HT1080 (cell line): ENCODE measurements at regions not wholly inside any gene's neighbourhood (a gene's known extent, or its start where the extent isn't known, plus 50 kb on each side); places are given as distances from the start of the nearest gene placed in this dataset.

ENCODE experiments used
- DNase-seq: peaks from one replicate; pipeline ENCODE4 v3.0.0-alpha.2; 2015; ENCODE audit warnings: low read depth

DNA sequence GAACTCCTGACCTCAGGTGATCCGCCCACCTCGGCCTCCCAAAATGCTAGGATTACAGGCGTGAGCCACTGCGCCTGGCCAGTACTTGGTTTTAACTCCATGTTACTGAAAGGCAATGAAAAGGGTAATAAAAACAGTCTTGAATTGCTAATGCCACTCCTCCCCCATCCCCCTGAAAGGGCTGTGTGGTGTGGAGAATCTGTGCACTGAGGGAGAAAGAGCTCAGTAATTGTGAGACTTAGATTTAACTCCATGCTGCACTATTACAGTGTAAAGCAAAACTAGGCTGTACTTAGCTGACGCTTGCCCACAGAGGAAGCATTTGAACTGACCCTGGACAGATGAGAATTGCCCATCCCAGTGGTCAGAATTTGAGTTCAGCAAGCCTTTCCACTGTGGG is 1662.4 kb upstream of the ACO1 start:
- DNase-seq, result no peak

DNA sequence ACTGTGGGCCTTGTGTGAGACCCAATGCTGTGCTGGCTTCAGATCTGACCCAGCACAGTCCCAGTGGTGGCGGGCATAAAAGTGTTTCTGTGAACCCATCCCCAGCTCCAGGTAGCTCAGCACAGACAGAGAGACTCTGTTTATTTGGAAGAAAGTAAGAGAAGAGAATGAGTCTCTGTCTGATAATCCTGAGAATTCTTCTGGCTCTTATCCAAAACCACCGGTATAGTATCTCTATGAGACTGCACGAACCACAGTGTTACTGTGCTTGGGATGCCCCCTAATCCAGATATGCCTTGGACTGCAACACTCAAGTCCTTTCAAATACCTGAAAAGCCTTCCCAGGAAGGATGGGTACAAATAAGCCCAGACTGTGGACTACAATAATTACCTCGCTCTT is 1660.8 kb upstream of the ACO1 start:
- peak; percentile 43 for DNase-seq

DNA sequence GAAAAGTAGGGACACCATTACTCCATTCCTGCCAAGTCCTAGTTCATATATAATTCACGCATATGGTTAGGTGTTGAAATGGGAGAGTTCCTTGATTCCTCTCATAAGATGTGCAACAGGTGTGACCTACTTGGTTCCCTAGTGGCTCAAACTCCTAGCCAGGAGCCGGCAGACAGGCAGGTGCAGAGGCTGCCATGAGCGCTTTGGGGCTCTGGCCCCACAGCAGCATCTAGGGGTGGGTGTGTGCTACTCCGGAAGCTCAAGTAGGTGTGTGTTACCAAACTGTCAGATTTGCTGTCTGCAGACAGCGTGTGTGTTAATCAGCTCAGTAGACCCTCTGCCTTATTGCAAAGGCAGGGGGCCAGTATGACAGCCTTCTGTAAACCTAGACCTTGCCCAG is 1652.4 kb upstream of the ACO1 start:
- no peak for DNase-seq

DNA sequence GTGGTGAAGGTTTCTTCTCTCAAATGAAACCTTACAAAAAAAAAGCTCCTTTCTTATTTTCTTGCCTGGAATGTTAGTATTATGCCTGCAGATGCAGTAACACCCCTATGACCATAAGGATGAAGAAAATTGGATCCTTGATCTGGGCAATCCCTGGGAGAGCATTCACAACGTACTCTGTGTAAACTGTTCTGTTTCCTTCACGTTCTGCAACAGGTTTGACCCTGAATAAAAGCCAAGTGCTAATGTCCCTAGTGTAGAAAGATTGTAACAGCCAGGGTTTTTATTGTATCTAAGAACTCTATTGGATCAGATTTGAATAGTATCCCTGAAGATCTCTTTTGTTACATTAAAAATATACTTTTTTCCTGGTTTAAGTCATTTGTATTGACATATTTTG is 1639.6 kb upstream of the ACO1 start:
- no peak for DNase-seq

DNA sequence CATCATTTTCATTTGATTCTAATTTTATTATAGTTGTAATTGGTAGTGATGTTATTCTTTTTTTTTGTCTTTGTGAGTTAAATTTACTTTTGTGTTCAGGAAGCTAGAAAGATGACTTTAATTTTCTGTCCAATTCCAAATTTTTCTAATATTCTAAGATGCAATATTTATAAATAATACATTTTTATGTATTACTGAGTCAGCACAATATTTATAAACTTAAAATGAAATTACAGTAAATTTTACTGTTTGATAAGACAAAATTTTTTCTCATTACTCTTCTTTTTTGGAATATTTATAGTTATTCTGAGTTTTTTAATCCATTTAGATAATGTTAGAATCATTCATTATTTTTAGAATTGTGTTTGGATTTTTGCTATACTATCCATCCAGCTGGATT is 1637.9 kb upstream of the ACO1 start:
- no peak for DNase-seq

DNA sequence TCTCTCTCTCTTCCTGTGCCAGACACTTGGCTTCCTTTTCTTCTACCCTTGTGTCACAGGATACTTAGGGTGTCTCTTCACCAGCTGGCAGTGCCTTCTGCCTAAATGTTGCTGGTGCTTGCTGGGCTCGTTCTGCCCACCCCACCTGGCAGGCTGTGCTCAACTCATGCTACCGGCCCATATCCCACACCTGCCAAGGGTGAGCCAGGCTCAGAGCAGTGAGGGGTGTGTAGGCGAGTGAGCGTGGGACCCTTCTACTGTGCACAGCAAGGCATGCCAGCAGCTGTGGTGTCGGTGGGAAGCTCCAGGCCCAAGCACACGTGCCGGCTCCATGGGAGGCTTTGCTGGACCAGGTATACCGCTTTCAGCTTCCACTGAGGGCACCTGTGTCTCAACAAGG is 1626.7 kb upstream of the ACO1 start:
- no peak for DNase-seq

DNA sequence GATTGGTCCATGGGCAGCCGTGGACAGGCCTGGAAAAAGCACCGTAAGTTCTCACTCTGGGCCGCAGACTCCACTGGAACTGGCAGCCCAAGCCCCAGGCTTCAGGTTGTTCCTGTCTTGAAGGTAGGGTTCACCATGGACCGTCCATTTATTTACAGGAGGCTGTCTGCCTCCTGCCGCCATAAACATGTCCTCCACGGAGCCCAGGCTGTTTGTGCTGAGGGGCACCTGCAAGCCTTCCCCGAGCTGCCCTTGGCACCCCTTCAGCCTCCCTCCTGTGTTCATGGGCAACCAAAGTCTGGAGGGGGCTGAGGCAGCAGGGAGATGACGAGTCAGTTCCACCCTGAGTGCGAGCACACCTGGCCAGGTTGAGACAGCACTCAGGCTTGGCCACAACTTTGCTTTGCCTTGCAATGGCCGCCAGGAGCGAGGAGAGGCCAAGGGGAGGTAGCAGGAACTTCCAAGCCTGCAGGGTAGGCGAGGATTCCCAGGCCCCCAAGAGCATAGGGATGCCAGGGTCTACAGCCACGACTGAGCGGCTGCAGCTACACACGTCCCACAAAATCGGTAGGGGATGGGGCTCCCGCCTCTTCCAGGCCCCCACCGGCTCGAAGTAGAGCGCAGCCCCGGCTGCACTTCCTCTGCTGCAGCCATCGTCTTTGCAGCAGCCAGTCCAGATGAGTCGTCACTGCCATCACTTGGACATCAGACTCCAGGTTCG is 1625.6 kb upstream of the ACO1 start:
- no peak for DNase-seq

DNA sequence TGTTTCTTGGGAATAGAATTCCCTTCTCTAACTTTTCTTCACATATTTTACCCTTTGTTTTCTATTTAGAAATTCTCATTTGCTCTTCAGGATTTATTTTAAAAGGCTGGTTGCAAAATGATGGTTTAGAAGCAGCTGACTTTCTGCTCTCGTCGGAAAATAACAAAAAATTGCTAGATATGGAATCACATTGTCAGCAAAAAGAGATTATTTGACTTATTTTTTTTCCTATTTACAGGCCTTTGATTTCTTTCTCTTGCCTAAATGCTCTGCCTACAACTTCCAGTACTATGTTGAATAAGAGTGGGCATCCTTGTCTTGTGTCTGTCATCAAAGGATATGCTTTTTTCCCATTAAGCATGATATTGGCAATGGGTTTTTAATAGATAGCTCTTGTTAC is 1619.1 kb upstream of the ACO1 start:
- no peak for DNase-seq

DNA sequence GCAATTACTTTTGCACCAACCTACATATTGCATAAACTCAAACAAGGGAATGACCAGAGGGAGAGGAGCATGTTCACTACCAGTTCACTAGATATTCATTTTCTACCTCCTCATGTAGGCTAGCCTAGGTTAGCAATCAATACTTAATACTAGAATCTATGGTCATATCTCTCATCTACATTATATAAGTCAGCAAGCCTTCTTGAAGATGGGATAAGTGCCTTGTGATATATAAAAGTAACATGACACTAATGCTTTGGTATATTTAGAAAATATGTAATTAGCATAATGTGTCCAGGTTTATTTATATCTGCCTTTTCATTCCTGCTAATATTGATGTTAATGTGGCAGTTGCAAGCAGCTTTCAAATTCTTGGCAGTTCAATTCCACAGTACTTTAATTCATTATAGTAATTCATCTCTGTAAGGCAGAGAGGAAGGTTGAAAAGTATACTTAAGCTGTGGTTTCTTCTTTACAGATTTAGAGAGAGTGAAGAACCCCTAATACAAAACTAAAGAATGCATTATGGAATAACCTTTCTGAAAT is 1613.2 kb upstream of the ACO1 start:
- DNase-seq, result no peak

DNA sequence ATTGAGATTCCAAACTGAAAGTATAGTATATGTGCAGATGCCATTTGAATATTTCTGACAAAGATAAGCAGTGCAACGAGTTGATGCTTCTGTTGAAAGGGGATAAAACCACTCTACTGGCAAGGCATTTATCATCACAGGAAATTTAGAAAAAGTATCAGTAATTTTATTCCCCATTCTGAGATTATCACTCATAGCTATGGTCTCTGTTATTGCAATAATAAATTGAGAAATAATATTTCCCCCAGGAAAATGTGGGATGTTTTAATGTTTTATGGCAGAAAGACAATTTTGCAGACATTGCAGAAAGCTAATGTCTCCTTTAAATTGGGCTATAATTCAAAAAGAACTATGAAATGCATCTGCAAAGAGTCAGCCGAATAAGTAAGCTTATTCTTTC is 1612.7 kb upstream of the ACO1 start:
- DNase-seq, result no peak

DNA sequence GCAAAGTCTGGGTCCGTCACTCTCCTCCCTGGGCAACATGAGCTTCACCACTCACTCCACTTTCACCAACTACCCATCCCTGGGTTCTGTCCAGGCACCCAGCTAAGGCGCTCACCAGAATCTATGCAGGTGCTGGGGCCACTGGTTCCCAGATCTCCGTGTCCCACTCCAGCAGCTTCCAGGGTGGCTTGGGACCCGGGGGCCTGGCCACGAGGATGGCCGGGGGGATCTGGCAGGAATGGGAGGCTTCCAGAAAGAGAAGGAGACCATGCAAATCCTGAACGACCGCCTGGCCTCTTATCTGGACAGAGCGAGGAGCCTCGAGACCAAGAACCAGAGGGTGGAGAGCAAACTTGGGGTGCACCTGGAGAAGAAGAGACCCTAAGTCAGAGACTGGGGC is 1611.0 kb upstream of the ACO1 start:
- DNase-seq, result no peak

DNA sequence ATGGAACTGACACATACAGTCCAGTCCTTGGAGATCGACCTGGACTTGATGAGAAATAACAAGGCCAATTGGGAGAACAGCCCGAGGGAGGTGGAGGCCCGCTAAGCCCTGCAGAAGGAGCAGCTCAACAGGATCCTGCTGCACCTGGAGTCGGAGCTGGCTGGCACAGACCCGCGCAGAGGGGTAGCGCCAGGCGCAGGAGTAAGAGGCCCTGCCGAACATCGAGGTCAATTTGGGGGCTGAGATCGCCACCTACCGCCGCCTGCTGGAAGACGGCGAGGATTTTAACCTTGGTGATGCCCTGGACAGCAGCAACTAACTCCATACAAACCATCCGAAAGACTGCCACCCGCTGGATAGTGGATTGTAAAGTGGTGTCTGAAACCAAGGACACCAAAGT is 1610.1 kb upstream of the ACO1 start:
- DNase-seq, result peak; percentile 32

DNA sequence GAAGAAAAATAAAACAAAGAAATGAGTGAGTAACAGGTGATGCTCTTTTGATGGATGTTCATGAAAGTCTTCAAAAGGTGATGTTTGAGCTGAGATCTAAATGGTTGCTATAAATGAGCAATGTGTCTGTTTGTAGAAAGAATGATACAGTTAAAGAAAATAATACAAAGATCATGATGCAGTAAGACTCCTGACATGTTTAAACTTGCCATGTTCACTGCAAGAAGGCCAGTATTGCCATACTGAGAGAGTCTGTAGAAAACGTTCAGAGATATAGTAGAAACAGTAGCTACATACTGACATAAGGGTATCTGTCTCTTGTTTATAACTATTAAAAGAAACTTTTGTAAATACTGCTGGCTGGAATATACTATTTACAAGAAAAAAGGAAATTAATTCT is 1609.2 kb upstream of the ACO1 start:
- DNase-seq, result no peak

DNA sequence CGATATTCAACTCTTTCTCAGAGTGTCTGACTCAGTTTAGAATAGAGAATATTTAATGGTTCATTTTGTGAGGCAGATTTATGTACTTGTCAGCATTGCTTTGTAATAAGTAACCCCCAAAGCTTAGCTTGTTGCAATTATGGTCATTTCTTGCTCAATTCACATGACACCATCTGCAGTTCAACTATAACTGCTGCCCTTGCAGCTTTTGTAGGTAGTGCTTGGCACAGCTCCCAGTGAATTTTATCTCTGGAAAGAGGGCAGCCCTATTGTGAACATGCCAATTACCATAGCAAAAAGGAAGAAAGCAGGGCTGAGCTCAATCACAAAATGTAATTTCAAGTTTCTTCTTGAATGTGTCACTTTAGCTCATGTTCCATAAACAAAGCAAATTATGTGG is 1587.7 kb upstream of the ACO1 start:
- peak; percentile 54 for DNase-seq

DNA sequence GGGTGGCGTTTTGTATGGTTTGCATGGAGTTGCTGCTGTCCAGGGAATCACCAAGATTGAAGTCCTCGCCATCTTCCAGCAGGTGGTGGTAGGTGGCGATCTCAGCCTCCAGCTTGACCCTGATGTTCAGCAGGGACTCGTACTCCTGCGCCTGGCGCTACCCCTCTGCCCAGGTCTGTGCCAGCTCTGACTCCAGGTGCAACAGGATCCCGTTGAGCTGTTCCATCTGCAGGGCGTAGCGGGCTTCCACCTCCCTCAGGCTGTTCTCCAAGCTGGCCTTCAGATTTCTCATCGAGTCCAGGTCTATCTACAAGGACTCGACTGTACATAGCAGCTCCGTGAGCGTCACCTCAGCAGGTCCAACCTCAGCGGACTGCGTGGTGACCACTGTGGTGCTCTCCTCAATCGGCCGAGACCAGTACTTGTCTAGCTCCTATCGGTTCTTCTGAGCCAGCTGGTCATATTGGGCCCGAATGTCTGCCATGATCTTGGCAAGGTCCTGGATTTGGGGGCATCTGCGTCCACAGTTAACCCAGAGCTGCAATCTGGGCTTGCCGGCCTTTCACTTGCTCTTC is 1584.8 kb upstream of the ACO1 start:
- DNase-seq, result no peak

DNA sequence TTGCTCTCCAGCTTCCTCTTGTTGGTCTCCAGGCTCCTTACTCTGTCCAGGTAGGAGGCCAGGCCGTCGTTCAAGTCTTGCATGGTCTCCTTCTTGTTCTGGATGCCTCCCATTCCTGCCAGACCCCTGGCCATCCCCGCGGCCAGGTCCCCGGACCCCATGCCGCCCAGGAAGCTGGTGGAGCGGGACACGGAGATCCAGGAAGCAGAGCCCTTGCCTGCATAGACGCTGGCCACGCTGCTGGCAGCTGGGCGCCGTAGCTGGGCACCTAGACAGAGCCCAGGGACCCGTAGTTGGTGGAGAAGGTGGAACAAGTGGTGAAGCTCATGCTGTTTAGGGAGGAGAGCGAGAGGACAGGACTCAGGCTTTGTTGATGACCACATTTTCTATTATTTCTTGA is 1584.0 kb upstream of the ACO1 start:
- no peak for DNase-seq

DNA sequence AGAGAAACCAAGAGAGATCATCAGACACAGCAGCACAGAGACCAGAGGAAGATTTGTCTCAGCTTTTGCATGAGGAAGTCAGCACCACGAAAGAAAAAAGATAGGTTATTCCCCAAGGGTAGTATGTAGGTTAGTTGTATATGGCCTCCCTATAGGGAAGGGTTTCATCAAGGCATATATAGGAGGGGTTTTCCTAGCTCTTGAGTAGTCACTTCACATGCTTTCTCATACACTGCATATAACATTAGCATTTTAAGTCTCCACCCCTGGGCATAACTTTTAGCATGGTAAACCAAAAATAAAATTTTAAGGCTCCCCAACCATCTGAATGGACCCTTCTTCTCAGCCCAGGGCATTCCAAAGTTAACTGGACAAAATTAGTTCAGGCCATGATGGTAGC is 1571.6 kb upstream of the ACO1 start:
- DNase-seq, result no peak

DNA sequence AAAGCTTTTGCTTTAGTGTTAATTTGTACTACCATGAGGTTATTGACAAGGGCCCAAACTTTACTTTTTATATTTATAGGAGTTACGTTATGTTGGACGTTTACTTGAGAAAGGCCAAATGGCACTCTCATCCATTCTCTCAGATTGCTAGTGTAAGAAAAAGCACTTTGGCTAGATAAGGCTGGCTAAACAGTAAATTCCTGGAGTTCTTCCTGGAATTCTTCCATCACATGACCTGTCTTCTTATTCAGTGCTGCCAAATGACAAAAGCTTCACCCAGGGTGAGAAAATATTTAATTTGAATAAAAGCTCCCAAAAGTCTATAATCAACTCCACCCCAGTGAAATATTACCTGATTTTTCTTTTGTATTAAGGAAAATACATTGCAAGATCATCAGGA is 1568.9 kb upstream of the ACO1 start:
- no peak for DNase-seq

DNA sequence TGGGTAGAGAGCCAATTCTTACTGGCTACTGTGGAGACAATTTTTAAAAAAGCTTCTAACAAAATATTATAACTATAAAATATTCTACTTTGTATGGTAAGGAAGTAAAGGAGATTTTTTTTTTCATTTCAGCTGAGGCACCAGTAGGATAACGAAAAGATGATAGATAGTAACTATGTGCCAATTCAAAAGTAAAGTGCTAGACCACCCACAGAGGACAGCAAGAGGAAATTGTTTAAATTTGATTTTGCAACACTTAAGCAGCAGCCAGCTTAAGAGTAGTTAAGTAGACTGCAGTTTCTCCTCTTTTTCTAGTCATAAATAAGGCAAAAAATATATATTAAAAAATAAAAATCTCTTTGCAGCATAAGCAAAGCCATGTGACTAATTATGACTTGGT is 1539.3 kb upstream of the ACO1 start:
- no peak for DNase-seq

DNA sequence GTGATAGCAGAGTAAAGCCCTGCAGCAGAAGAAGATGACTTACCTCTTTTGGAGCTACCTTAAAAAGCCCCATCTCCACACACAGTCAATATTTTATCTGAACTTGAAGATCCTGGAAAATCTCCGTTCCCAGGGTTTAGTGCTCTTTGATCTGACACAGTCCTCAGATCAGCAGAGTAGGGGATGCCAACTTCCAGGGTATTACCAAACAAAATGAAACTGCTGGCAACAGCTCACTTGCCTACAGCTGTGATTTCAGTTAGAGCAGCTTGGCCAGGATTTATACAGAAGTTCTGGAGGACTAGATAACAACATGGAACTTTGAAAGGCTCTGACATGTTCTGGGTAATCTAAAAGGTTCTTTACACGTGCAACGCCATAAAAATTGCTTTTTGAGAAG is 1537.8 kb upstream of the ACO1 start:
- no peak for DNase-seq

DNA sequence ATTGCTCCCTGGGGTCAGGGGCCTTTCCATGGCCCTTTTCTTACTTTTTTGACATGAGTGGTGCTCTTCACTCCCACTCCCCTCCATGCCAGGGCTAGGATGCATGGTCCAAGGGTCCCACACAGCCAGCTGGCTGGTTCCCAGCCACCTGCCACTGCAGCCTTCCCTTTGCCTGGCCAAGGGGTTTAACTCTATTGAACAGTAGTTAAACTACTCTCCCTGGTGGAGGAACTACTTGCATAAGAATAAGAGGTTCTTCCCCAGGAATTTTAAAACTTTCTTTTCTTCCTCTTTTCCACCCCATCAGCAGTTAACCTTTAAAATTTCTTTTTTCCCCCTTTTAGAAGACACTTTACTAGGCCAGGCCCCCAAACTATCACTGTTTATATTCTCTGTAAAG is 1532.8 kb upstream of the ACO1 start:
- no peak for DNase-seq

DNA sequence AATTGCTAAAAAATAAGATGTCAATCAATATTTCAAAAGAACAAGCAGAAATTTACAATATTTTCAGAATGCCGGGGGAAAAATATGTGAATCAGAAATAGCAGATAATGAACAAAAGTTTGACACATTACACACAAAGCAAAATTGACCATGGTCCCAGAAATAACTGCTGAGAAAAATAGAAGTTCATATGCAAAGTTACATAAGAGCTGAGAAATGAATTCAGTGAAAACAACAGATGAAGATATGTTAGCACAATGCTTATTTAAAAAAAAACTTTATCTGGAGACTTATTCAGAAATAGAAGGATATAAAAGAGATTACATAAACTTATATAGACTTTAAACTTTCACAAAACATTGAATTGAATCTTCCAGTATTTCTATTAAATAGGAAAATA is 1483.7 kb upstream of the ACO1 start:
- no peak for DNase-seq

DNA sequence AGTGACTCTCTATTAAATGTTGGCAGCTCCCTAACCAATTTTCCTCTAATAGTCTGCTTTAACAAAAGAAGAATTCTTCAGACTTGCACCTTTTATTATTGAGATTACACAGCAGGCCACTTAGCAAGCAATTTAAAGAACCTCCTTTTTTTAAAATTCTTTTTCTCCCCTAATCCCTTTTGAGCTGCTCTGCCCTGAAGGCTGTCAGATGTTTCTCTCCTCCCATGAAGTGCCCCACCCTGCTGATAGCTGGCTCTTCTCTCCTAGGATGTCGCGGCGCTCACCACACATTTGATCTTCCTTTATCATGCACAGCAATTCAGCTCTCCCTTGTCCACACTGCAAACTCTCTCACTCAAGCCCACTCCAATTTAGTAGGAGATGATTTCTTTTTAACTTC is 1471.1 kb upstream of the ACO1 start:
- DNase-seq, result no peak

DNA sequence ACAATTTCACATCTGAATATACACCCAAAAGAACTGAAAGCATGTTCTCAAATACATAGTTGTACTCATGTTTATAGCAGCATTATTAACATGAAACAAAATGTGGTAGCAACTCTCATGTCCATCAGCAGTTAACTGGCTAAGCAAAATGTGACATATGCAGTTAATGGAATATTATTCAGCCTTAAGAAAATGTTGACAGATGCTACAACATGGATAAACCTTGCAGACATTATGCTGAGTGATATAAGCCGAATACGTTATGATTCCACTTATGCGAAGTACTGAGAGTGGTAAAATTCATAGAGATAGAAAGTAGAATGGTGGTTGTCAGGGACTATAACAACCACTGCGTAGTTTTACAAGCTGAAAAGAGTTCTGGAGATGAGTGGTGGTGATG is 1469.0 kb upstream of the ACO1 start:
- no peak for DNase-seq
